AG04450 (cell line): ENCODE measurements at regions not wholly inside any gene's neighbourhood (a gene's known extent, or its start where the extent isn't known, plus 50 kb on each side); places are given as distances from the start of the nearest gene placed in this dataset.
"Not testable (repeated sequence)": the region's sequence is repeated elsewhere in the genome, so short reads cannot be mapped to it uniquely, and the experiment has no call there.

Experiments
- CTCF ChIA-PET: fragments of 300-600, 350-600 bp; formaldehyde crosslinking; extraction: SDS; loops from one replicate; lab custom pipeline; 2022; ENCODE audit warnings: antibody characterized with exemption, inconsistent platforms; lab: Charles Lee
- POLR2A ChIA-PET: fragments of 350-600 bp; formaldehyde crosslinking; extraction: SDS; loops from one replicate; lab custom pipeline; 2021; ENCODE audit warnings: antibody characterized with exemption, inconsistent platforms; lab: Yijun Ruan, JAX
- DNase-seq: peaks from one replicate; pipeline ENCODE4 v3.0.0-alpha.2; 2011; ENCODE audit warnings: low read depth, low spot score
- H3K27ac ChIP-seq: one replicate; pipeline ENCODE4 v1.5.1; 2012; ENCODE audit warnings: low read depth, low read length, control low read depth
- H3K27me3 ChIP-seq: one replicate; pipeline ENCODE4 v1.6.0; 2012; ENCODE audit warnings: low read length; ENCODE audit not compliant: control insufficient read depth, insufficient read depth
- H3K4me3 ChIP-seq: 2 replicates; pipeline ENCODE4 v1.5.1; 2011; ENCODE audit warnings: mild to moderate bottlenecking, low read depth, low read length, control low read depth
- H3K9me3 ChIP-seq: 2 replicates; pipeline ENCODE4 v1.5.1; 2012; ENCODE audit warnings: low read length; ENCODE audit not compliant: control insufficient read depth, insufficient read depth
- CTCF ChIP-seq: IDR thresholded peaks from 2 replicates; pipeline ENCODE4 v1.5.1; 2011; ENCODE audit warnings: low read depth, low read length, control low read depth, inconsistent platforms

- H3K27ac ChIP-seq, result no peak overlapping the region
- POLR2A ChIA-PET, result no interaction called here
- DNase-seq, result no peak
Observed at GRCh38 chr11:104771763-104772162, 126.5 kb downstream of the CASP12 start.

GRCh38 chr11:104771046-104771445, 127.2 kb downstream of the CASP12 start:
- H3K4me3 ChIP-seq, DNase-seq, H3K27ac ChIP-seq, H3K27me3 ChIP-seq, POLR2A ChIA-PET, H3K9me3 ChIP-seq: not testable (repeated sequence)
- CTCF ChIA-PET, result interaction anchor here (1.3 kb wide), 1 partner anchor 1092 kb away, joined by 3 read pairs; no protein-coding TSS in a partner anchor

More at GRCh38 chr11:104771763-104772162, 126.5 kb downstream of the CASP12 start:
- Histone ChIP-seq H3K27me3 (no peaks in the 10 kb centered on the region), H3K9me3 (no peaks in the 10 kb centered on the region), H3K4me3 (no peak overlapping the region)
- CTCF ChIA-PET, result interaction anchor here (1.3 kb wide), 1 partner anchor 1091 kb away, joined by 3 read pairs; no protein-coding TSS in a partner anchor
- TF ChIP-seq CTCF, result no peak

- H3K9me3 ChIP-seq, result no peaks in the 10 kb centered on the region
- TF ChIP-seq CTCF, result no peak
- H3K4me3 ChIP-seq, result no peak overlapping the region
- no peaks in the 10 kb centered on the region for H3K27me3 ChIP-seq
- no peak for DNase-seq
- no peak overlapping the region for H3K27ac ChIP-seq
- ChIA-PET CTCF (interaction anchor here (0.6 kb wide), 1 partner anchor 10 kb away, joined by 4 read pairs; no protein-coding TSS in a partner anchor), POLR2A (no interaction called here)
Observed at GRCh38 chr11:104765401-104766095, 132.7 kb downstream of the CASP12 start.

GRCh38 chr11:104764710-104765045, 133.6 kb downstream of the CASP12 start:
- H3K27ac ChIP-seq, result no peak overlapping the region
- POLR2A ChIA-PET, result no interaction called here
- H3K27me3 ChIP-seq, result no peaks in the 10 kb centered on the region
- CTCF ChIA-PET, result no interaction called here
- TF ChIP-seq CTCF, result no peak
- no peak overlapping the region for H3K4me3 ChIP-seq
- no peak for DNase-seq
- no peaks in the 10 kb centered on the region for H3K9me3 ChIP-seq

- no peak overlapping the region for H3K27ac ChIP-seq
- TF ChIP-seq CTCF, result no peak
- no peak overlapping the region for H3K4me3 ChIP-seq
- DNase-seq, result no peak
- no peaks in the 10 kb centered on the region for H3K27me3 ChIP-seq
- ChIA-PET POLR2A (no interaction called here), CTCF (no interaction called here)
- no peaks in the 10 kb centered on the region for H3K9me3 ChIP-seq
Observed at GRCh38 chr11:104763930-104764709, 134.1 kb downstream of the CASP12 start.
